Stimulated activated CD8-positive, alpha-beta memory T cell treated with anti-CD3 and anti-CD28 coated beads, Interleukin-4, amount 100 ng/mL, for 48 hours (primary cell): ENCODE measurements at regions not wholly inside any gene's neighbourhood (a gene's known extent, or its start where the extent isn't known, plus 50 kb on each side); places are given as distances from the start of the nearest gene placed in this dataset.
"Not testable (repeated sequence)": the region's sequence is repeated elsewhere in the genome, so short reads cannot be mapped to it uniquely, and the experiment has no call there.

ENCODE experiments used
- DNase-seq: peaks from one replicate; pipeline ENCODE4 v3.0.0-alpha.2; 2020

GRCh38 chr4:67328393-67328792 lies 216.9 kb downstream of the CENPC start:
- no peak for DNase-seq

- DNase-seq, result no peak
These were observed 217.4 kb downstream of the CENPC start for GRCh38 chr4:67328018-67328278.

- DNase-seq, result peak; percentile 66
These were observed 217.9 kb downstream of the CENPC start for GRCh38 chr4:67327245-67328017.

GRCh38 chr4:67325791-67326190 lies 219.5 kb downstream of the CENPC start:
- no peak for DNase-seq

DNA sequence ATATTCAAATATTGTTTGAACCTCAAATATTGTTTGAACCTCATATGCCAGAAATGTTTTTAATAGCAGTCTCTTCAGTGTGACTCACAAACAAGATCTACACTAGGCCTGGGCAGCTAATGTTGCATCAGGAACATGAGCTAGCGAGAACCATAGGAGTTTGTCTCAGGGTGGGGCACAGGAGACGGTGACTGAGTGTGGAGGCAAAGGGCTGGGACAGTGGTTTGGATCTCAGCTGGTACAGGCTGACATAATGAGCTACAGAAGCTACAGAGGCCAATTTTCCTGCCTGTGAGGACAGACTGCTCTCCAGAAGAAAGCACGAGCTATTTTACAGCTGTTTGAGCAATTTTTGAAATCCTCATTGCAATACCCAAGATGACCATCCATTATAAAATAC lies 224.7 kb downstream of the CENPC start:
- no peak for DNase-seq

GRCh38 chr4:67319607-67320006 lies 225.7 kb downstream of the CENPC start:
- not testable (repeated sequence) for DNase-seq

- DNase-seq, result not testable (repeated sequence)
These were observed 244.7 kb downstream of the CENPC start for GRCh38 chr4:67300497-67301185.

GRCh38 chr4:67292636-67293035 lies 252.7 kb downstream of the CENPC start:
- no peak for DNase-seq

GRCh38 chr4:67292045-67292444 lies 253.3 kb downstream of the CENPC start:
- DNase-seq, result no peak

DNA sequence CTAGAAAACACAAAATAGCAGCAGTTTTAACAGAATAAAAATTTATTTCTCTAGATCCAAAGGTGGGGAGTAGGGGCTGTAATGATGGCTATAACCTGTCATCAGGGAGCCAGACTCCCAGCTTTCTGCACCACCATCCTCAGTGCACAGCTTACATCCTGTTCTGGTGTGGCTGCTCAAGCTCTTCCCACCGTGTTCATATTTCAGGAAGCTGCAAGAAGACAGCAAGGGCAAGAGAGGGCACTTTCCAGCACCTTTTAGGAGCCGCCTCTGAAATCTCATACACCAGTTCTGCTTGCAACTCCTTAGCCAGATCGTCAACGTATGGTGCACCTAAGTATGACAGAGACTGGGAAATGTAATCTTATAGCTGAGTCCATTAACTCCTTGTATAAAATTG lies 253.7 kb downstream of the CENPC start:
- DNase-seq, result no peak

DNA sequence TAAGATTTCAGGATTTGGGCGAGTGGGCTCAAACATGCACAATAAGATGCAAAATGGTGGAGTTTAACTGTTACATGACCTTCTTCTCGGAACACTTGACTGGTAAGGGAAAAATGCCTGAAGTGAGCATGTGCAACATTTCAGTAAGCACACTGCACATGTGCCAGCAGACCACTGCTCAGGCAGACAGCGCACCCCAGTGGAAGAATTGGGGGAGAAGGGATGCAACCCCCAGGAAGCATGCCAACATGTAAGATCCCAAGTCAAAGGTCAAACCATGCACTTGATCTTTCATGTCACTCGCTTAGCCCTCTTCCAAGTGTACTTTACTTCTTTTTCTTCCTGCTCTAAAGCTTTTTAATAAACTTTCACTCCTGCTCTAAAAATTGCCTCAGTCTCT lies 256.3 kb downstream of the CENPC start:
- DNase-seq, result peak; percentile 45

DNA sequence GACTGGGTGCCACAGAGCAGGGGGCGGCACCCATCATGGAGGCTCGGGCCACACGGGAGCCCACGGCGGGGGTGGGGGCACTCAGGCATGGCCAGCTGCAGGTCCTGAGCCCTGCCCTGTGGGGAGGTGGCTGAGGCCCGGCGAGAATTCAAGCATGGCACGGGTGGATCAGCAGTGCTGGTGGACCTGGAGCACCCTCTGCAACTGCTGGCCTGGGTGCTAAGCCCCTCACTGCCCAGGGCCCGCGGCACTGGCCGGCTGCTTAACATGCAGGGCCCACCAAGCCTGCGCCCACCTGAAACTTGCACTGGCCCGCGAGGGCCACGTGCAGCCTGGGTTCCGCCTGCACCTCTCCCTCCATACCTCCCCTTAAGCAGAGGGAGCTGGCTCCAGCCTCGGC lies 258.6 kb downstream of the CENPC start:
- DNase-seq, result no peak

GRCh38 chr4:67282749-67283148 lies 262.6 kb downstream of the CENPC start:
- DNase-seq, result no peak

DNA sequence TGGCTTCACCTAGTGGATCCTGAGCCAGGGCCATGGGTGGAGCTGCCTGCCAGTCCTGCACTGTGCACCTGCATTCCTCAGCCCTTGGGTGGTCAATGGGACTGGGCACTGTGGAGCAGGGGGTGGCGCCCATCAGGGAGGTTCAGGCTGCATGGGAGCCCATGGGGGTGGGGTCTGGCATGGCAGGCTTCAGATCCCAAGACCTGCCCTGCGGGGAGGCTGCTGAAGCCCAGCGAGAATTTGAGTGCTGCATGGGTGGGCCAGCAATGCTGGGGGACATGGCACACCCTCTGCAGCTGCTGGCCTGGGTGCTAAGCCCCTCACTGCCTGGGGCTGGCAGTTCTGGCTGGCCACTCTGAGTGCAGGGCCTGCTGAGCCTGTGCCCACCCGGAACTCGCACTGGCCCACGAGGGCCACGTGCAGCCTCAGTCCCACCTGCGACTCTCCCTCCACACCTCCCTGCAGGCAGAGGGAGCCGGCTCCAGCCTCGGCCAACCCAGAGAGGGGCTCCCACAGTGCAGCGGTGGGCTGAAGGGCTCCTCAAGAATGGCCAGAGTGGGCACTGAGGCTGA lies 270.0 kb downstream of the CENPC start:
- DNase-seq, result no peak

DNA sequence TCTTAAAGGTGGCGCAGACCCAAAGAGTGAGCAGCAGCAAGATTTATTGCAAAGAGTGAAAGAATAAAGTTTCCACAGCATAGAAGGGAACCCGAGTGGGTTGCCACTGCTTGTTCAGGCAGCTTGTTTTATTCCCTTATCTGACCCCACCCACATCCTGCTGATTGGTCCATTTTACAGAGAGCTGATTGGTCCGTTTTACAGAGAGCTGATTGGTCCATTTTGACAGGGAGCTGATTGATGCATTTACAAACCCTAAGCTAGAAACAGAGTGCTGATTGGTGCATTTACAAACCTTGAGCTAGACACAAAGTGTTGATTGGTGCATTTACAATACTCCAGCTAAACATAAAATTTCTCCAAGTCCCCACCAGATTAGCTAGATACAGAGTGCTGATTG lies 270.6 kb downstream of the CENPC start:
- DNase-seq, result not testable (repeated sequence)

DNA sequence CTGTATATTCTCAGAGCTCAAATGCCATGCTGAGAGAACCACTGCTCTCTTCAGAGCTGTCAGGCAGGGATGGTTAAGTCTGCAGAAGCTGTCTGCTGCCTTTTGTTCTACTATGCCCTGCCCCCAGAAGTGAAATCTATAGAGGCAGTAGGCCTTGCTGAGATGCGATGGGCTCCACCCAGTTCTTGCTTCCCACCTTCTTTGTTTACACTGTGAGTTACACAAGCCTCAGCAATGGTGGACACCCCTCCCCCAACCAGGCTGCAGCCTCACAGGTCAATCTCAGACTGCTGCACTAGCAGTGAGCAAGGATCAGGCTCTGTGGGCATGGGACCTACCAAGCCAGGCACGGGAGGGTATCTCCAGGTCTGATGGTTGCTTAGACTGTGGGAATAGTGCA lies 271.6 kb downstream of the CENPC start:
- DNase-seq, result no peak

DNA sequence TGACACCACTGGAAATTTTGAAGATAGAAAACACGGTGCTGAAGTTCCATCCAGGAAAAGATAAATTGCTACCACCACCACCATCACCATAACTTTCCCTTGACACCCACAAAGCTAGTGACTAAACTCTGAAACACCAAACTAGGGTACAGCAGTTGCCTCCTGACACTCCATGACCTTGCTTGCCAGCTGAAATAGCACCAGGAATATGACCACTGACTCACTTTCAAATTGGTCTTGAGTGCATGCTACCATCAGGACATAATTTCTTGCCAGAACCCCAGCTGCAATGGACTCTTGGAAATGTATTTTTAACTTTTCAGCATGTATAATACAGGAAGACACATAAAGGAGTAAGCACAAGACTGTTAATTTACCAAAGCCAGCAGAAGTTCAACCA lies 283.3 kb downstream of the CENPC start:
- DNase-seq, result no peak

DNA sequence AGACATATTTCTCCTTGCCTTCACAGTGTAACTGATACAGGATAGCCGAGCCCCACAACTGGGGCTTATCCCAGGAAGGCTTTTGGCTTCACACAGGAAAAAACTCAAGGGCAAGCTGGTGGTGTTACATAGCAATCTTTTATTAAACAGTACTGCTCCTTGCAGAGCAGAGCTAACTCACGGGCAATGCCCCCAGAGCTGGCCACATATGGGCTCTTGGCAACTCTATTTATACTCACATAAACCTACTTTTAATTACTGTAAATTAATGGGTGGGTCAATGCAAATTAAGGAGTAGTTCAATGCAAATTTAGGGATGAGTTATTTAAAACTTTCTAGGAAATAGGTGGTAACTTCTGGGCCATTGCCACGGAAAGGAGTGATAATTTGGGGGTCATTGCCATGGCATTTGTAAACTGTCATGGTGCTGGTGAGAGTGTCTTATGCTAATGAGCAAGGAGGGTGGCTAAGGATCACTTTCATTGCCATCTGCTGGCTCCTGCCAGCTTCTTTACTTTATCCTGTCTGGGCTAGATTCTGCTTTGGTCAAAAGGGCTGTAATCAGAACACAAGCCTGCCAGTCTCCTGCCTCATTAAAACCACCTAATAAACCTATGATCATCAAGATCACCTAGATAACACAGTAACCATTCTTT lies 288.8 kb downstream of the CENPC start:
- no peak for DNase-seq

DNA sequence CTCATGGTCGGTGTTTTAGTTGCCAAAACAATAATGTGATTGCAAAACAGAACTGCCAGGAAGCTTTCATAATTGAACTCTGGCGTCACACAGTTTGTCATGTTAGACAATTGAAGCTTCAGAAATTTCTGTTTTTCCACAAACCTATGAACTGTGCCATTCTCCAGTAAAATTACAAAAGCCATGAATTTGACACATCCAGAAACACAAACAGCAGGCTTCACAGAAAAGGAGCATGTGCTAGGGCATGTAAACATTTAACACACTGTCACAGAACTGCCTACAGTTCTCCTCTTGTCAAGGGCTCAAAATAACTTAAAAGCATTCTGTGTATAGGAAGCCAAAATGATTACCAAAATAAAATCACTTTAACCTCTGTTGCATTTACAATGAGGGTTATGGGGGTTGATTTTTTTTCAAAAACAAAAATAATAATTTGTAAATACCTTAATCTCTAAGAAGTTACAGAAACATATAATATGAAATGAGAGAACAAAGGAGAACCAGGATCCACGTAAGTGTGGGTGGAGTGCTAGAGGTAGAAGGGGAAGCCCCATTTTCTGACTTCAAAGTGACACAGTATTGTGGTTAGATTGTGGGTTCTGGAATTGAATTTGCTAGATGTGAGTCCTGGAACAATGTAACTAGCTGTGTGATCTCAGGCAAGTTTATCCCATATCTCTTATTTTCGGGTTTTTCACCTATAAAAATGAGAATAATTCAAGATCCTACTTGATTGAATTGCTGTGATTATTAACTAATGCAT lies 295.0 kb downstream of the CENPC start:
- DNase-seq, result no peak

- DNase-seq, result no peak
These were observed 308.5 kb downstream of the CENPC start for GRCh38 chr4:67236788-67237187.

GRCh38 chr4:67236318-67236717 lies 309.0 kb downstream of the CENPC start:
- DNase-seq, result no peak

DNA sequence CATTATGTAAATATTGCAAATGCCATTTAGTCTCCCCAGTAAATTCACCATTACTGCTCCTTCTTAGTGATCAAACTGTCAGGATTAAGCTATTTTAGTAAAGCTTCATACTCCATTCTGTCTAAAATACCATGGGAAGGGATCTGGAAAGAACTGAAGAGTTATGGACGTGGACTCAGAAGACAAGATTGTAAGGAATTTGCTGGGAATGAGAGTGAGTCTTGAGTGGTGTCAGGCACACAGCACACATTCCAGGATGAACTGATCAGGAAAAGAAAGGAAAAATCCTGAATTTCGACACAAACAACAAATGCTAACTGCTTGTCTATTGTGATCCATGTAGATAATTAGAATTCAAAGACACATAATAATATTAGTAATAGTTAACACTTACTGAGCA lies 311.0 kb downstream of the CENPC start:
- DNase-seq, result no peak

- DNase-seq, result no peak
These were observed 316.2 kb downstream of the CENPC start for GRCh38 chr4:67229148-67229547.
